HEK293 (cell line): ENCODE measurements at regions not wholly inside any gene's neighbourhood (a gene's known extent, or its start where the extent isn't known, plus 50 kb on each side); places are given as distances from the start of the nearest gene placed in this dataset.

Experiments used
- CTCF ChIA-PET: fragments of 350-600 bp; formaldehyde crosslinking; extraction: SDS; loops from one replicate; lab custom pipeline; 2021; ENCODE audit warnings: antibody characterized with exemption; lab: Yijun Ruan, JAX
- POLR2A ChIA-PET: fragments of 300-600 bp; formaldehyde crosslinking; extraction: SDS; loops from one replicate; lab custom pipeline; 2020; ENCODE audit warnings: antibody characterized with exemption, inconsistent platforms; lab: Yijun Ruan, JAX
- H3K27ac ChIP-seq: fragments of 200-500 bp; sonication (Bioruptor generic); 2 replicates; pipeline ENCODE4 v1.5.1; 2014; ENCODE audit warnings: low read depth, low read length, control low read depth, inconsistent platforms; ENCODE audit errors: extremely low read depth
- H3K36me3 ChIP-seq, 2 experiments: fragments of 200-500 bp in 1 of 2; sonication (Bioruptor generic) in 1 of 2; 1 replicate in 1 of 2; 2 replicates in 1 of 2; pipeline ENCODE4 v1.5.1; 2014 to 2017; ENCODE audit warnings: inconsistent platforms in 2 of 2, low read length in 2 of 2; ENCODE audit not compliant: control insufficient read depth in 2 of 2, insufficient read depth in 1 of 2
- H3K4me1 ChIP-seq: fragments of 200-500 bp; sonication (Bioruptor generic); 2 replicates; pipeline ENCODE4 v1.5.1; 2014; ENCODE audit warnings: mild to moderate bottlenecking, low read length, inconsistent platforms; ENCODE audit not compliant: control insufficient read depth, insufficient read depth
- H3K4me3 ChIP-seq: 2 replicates; pipeline ENCODE4 v1.5.1; 2011; ENCODE audit warnings: low read depth, mild to moderate bottlenecking, control low read depth, low read length, moderate library complexity
- H3K9me3 ChIP-seq: fragments of 200-500 bp; sonication (Bioruptor generic); 2 replicates; pipeline ENCODE4 v1.5.1; 2014; ENCODE audit warnings: low read depth, low read length, inconsistent platforms; ENCODE audit not compliant: control insufficient read depth, insufficient read depth
- BCL11B ChIP-seq: fragments of 450-650 bp; formaldehyde crosslinking; IDR thresholded peaks from 2 replicates; pipeline ENCODE4 v1.5.1; 2016; ENCODE audit warnings: low read depth, missing biosample characterization, missing genetic modification characterization
- ELK4 ChIP-seq: IDR thresholded peaks from 2 replicates; pipeline ENCODE4 v1.6.1; 2011; ENCODE audit warnings: mild to moderate bottlenecking, low read depth, low read length, borderline replicate concordance
- FEZF1 ChIP-seq: fragments of 450-650 bp; formaldehyde crosslinking; IDR thresholded peaks from 2 replicates; pipeline ENCODE4 v1.5.1; 2016; ENCODE audit warnings: missing biosample characterization, missing genetic modification characterization
- HIC1 ChIP-seq: fragments of 450-650 bp; formaldehyde crosslinking; IDR thresholded peaks from 2 replicates; pipeline ENCODE4 v1.5.1; 2016; ENCODE audit warnings: missing biosample characterization, missing genetic modification characterization
- HOXC10 ChIP-seq: sonication (generic); formaldehyde crosslinking; IDR thresholded peaks from 2 replicates; pipeline ENCODE4 v1.8.1; 2023; ENCODE audit warnings: mild to moderate bottlenecking, missing genetic modification reagents
- KLF8 ChIP-seq: fragments of 450-650 bp; formaldehyde crosslinking; IDR thresholded peaks from 2 replicates; pipeline ENCODE4 v1.5.1; 2016; ENCODE audit warnings: missing biosample characterization, missing genetic modification characterization
- SALL2 ChIP-seq: fragments of 450-650 bp; formaldehyde crosslinking; IDR thresholded peaks from 2 replicates; pipeline ENCODE4 v1.5.0; 2017; ENCODE audit warnings: missing biosample characterization, mild to moderate bottlenecking, missing genetic modification characterization, borderline replicate concordance
- SETDB1 ChIP-seq: IDR thresholded peaks from one replicate; pipeline ENCODE4 v1.6.1; 2017; ENCODE audit warnings: mild to moderate bottlenecking, low read length, moderate library complexity, mixed read lengths; ENCODE audit not compliant: insufficient read length
- SP7 ChIP-seq: fragments of 450-650 bp; formaldehyde crosslinking; IDR thresholded peaks from 2 replicates; pipeline ENCODE4 v1.5.1; 2016; ENCODE audit warnings: missing biosample characterization, missing genetic modification characterization
- ZBTB1 ChIP-seq: fragments of 450-650 bp; formaldehyde crosslinking; IDR thresholded peaks from 2 replicates; pipeline ENCODE4 v1.5.1; 2016; ENCODE audit warnings: missing biosample characterization, missing genetic modification characterization
- ZBTB49 ChIP-seq: fragments of 450-650 bp; formaldehyde crosslinking; IDR thresholded peaks from 2 replicates; pipeline ENCODE4 v1.5.1; 2016; ENCODE audit warnings: missing biosample characterization, missing genetic modification characterization, low read depth
- ZNF169 ChIP-seq: fragments of 450-650 bp; formaldehyde crosslinking; IDR thresholded peaks from 2 replicates; pipeline ENCODE4 v1.5.1; 2016; ENCODE audit warnings: missing biosample characterization, missing genetic modification characterization
- ZNF211 ChIP-seq: fragments of 450-650 bp; formaldehyde crosslinking; IDR thresholded peaks from 2 replicates; pipeline ENCODE4 v1.5.1; 2016; ENCODE audit warnings: low read depth, missing biosample characterization, missing genetic modification characterization
- ZNF214 ChIP-seq: fragments of 450-650 bp; formaldehyde crosslinking; IDR thresholded peaks from 2 replicates; pipeline ENCODE4 v1.5.1; 2017; ENCODE audit warnings: missing biosample characterization, mild to moderate bottlenecking, missing genetic modification characterization, borderline replicate concordance
- ZNF221 ChIP-seq: fragments of 450-650 bp; formaldehyde crosslinking; IDR thresholded peaks from 2 replicates; pipeline ENCODE4 v1.5.1; 2017; ENCODE audit warnings: missing biosample characterization, missing genetic modification characterization, borderline replicate concordance
- ZNF26 ChIP-seq: fragments of 450-650 bp; formaldehyde crosslinking; IDR thresholded peaks from 2 replicates; pipeline ENCODE4 v1.5.1; 2016; ENCODE audit warnings: missing biosample characterization, missing genetic modification characterization
- ZNF274 ChIP-seq, 2 experiments: fragments of 200-500 bp in 1 of 2; fragments of 450-650 bp in 1 of 2; sonication (Bioruptor generic) in 1 of 2; formaldehyde crosslinking in 1 of 2; IDR thresholded peaks; 2 replicates each; pipeline versions ENCODE4 v1.5.1 to v1.6.1; 2014 to 2016; ENCODE audit warnings: borderline replicate concordance in 1 of 2, inconsistent platforms in 1 of 2, low read length in 1 of 2, missing biosample characterization in 1 of 2, missing genetic modification characterization in 1 of 2
- ZNF324 ChIP-seq: fragments of 450-650 bp; formaldehyde crosslinking; IDR thresholded peaks from 2 replicates; pipeline ENCODE4 v1.5.1; 2016; ENCODE audit warnings: missing biosample characterization, missing genetic modification characterization
- ZNF366 ChIP-seq: fragments of 450-650 bp; formaldehyde crosslinking; conservative IDR thresholded peaks from 2 replicates; pipeline ENCODE4 v1.5.1; 2016; ENCODE audit warnings: missing biosample characterization, missing genetic modification characterization
- ZNF423 ChIP-seq: fragments of 450-650 bp; formaldehyde crosslinking; IDR thresholded peaks from 2 replicates; pipeline ENCODE4 v1.5.1; 2016; ENCODE audit warnings: missing biosample characterization, missing genetic modification characterization
- ZNF521 ChIP-seq: fragments of 450-650 bp; formaldehyde crosslinking; IDR thresholded peaks from 2 replicates; pipeline ENCODE4 v1.5.1; 2017; ENCODE audit warnings: missing biosample characterization, mild to moderate bottlenecking, missing genetic modification characterization
- ZNF610 ChIP-seq: fragments of 450-650 bp; formaldehyde crosslinking; IDR thresholded peaks from 2 replicates; pipeline ENCODE4 v1.5.1; 2016; ENCODE audit warnings: missing biosample characterization, missing genetic modification characterization, borderline replicate concordance
- ZNF677 ChIP-seq: fragments of 450-650 bp; IDR thresholded peaks from 2 replicates; pipeline ENCODE4 v1.5.0; 2018; ENCODE audit warnings: missing biosample characterization, mild to moderate bottlenecking, missing genetic modification characterization, moderate library complexity
- ZNF843 ChIP-seq: fragments of 450-650 bp; formaldehyde crosslinking; IDR thresholded peaks from 2 replicates; pipeline ENCODE4 v1.5.1; 2016; ENCODE audit warnings: missing biosample characterization, missing genetic modification characterization
- ZSCAN4 ChIP-seq: fragments of 450-650 bp; formaldehyde crosslinking; IDR thresholded peaks from 2 replicates; pipeline ENCODE4 v1.5.1; 2017; ENCODE audit warnings: missing biosample characterization, missing genetic modification characterization
- TF ChIP-seq, protein P1 (sequence below): fragments of 450-650 bp; formaldehyde crosslinking; IDR thresholded peaks from 2 replicates; pipeline ENCODE4 v1.5.1; 2017; ENCODE audit warnings: missing biosample characterization, missing genetic modification characterization

GRCh38 chr4:178808106-178808505 lies 1365.9 kb upstream of the AGA start:
- POLR2A ChIA-PET: no interaction called here

GRCh38 chr4:178809921-178810320 lies 1367.7 kb upstream of the AGA start:
- Histone ChIP-seq H3K36me3 (no peaks in the 10 kb centered on the region), H3K9me3 (no peaks in the 10 kb centered on the region), H3K4me3 (no peak overlapping the region)
- TF ChIP-seq ZBTB49 (tag by site-specific recombination) (no peak), HOXC10 (CRISPR knock-in tag) (no peak), ZNF221 (tag by site-specific recombination) (no peak), ZNF521 (no peak), SETDB1 (no peak), ZNF843 (no peak), ZNF366 (tag by site-specific recombination) (no peak), ZNF677 (no peak), ZSCAN4 (no peak), ELK4 (no peak), SP7 (tag by site-specific recombination) (no peak), HIC1 (tag by site-specific recombination) (no peak), KLF8 (no peak), ZNF169 (no peak), SALL2 (tag by site-specific recombination) (no peak), BCL11B (tag by site-specific recombination) (no peak)
- TF ChIP-seq, protein P1, sequence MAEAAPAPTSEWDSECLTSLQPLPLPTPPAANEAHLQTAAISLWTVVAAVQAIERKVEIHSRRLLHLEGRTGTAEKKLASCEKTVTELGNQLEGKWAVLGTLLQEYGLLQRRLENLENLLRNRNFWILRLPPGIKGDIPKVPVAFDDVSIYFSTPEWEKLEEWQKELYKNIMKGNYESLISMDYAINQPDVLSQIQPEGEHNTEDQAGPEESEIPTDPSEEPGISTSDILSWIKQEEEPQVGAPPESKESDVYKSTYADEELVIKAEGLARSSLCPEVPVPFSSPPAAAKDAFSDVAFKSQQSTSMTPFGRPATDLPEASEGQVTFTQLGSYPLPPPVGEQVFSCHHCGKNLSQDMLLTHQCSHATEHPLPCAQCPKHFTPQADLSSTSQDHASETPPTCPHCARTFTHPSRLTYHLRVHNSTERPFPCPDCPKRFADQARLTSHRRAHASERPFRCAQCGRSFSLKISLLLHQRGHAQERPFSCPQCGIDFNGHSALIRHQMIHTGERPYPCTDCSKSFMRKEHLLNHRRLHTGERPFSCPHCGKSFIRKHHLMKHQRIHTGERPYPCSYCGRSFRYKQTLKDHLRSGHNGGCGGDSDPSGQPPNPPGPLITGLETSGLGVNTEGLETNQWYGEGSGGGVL (tag by site-specific recombination): no peak
- TF ChIP-seq, all 188 proteins: peak for 0
- H3K27ac ChIP-seq: no peak overlapping the region
- no peaks in the 10 kb centered on the region for H3K4me1 ChIP-seq
- POLR2A ChIA-PET: no interaction called here
- CTCF ChIA-PET: interaction anchor here (0.6 kb wide), 2 partner anchors 763 to 1058 kb away, joined by 3 read pairs; no protein-coding TSS in a partner anchor

More at GRCh38 chr4:178808106-178808505, 1365.9 kb upstream of the AGA start:
- H3K4me3 ChIP-seq: no peak overlapping the region
- TF ChIP-seq ZNF324 (no peak), ZNF214 (tag by site-specific recombination) (no peak), ZNF26 (no peak), ZNF677 (no peak), ZNF211 (no peak), ZBTB1 (no peak), ZNF423 (no peak), FEZF1 (tag by site-specific recombination) (no peak), ZNF274 (IDR thresholded peaks at IDR 0.05; ENCODE audit: low read length) (no peak), ZNF274 (tag by site-specific recombination; IDR thresholded peaks at IDR 0.05; ENCODE audit: borderline replicate concordance) (no peak), ZNF610 (no peak)
- TF ChIP-seq, all 188 proteins: peak for 0
- no peaks in the 10 kb centered on the region for H3K9me3 ChIP-seq
- H3K27ac ChIP-seq: no peak overlapping the region
- CTCF ChIA-PET: no interaction called here
- H3K36me3 ChIP-seq: no peaks in the 10 kb centered on the region
- no peaks in the 10 kb centered on the region for H3K4me1 ChIP-seq
